Osteoblast (primary cell): ENCODE measurements at regions not wholly inside any gene's neighbourhood (a gene's known extent, or its start where the extent isn't known, plus 50 kb on each side); places are given as distances from the start of the nearest gene placed in this dataset.

Experiments used
- DNase-seq: peaks from one replicate; pipeline ENCODE4 v3.0.0; 2011; ENCODE audit warnings: low spot score, mixed read lengths; ENCODE audit not compliant: insufficient read length; ENCODE audit errors: missing footprints
- H2AFZ ChIP-seq: 2 replicates; pipeline ENCODE4 v1.6.0; 2011; ENCODE audit warnings: mild to moderate bottlenecking, low read length
- H3K27ac ChIP-seq: 2 replicates; pipeline ENCODE4 v1.5.1; 2011; ENCODE audit warnings: mild to moderate bottlenecking, low read depth, low read length, moderate library complexity
- H3K27me3 ChIP-seq: 2 replicates; pipeline ENCODE4 v1.6.0; 2012; ENCODE audit warnings: mild to moderate bottlenecking, control low read depth, inconsistent platforms, low read length, moderate library complexity; ENCODE audit not compliant: insufficient read depth
- H3K36me3 ChIP-seq: 2 replicates; pipeline ENCODE4 v1.5.1; 2011; ENCODE audit warnings: mild to moderate bottlenecking, low read length, control low read depth, moderate library complexity; ENCODE audit not compliant: insufficient read depth
- H3K4me1 ChIP-seq: 2 replicates; pipeline ENCODE4 v1.5.1; 2011; ENCODE audit warnings: mild to moderate bottlenecking, low read length, control low read depth, moderate library complexity; ENCODE audit not compliant: insufficient read depth
- H3K4me2 ChIP-seq: 2 replicates; pipeline ENCODE4 v1.6.0; 2011; ENCODE audit warnings: mild to moderate bottlenecking, low read length; ENCODE audit not compliant: insufficient read depth
- H3K4me3 ChIP-seq: fragments of 200-600 bp; sonication (generic); 3 replicates; pipeline ENCODE4 v1.5.1; 2012; ENCODE audit warnings: mild to moderate bottlenecking, low read length, inconsistent platforms; ENCODE audit not compliant: insufficient read depth
- H3K79me2 ChIP-seq: 2 replicates; pipeline ENCODE4 v1.6.0; 2012; ENCODE audit warnings: mild to moderate bottlenecking, low read length, control low read depth, inconsistent platforms; ENCODE audit not compliant: insufficient read depth
- H3K9me3 ChIP-seq: 2 replicates; pipeline ENCODE4 v1.5.1; 2011; ENCODE audit warnings: low read depth, low read length, control low read depth
- H4K20me1 ChIP-seq: 2 replicates; pipeline ENCODE4 v1.6.0; 2012; ENCODE audit warnings: mild to moderate bottlenecking, low read length, control low read depth; ENCODE audit not compliant: insufficient read depth
- TF ChIP-seq, protein P1 (sequence below): IDR thresholded peaks from 2 replicates; pipeline ENCODE4 v1.5.1; 2011; ENCODE audit warnings: mild to moderate bottlenecking, low read depth, low read length, moderate library complexity; ENCODE audit errors: extremely low read depth

GRCh38 chr4:123825596-123826291, 429.1 kb downstream of the SPRY1 start:
- Histone ChIP-seq H3K27me3 (no peaks in the 10 kb centered on the region), H3K4me2 (peak overlapping the region; percentile 6), H2AFZ (peak overlapping the region; percentile 16), H3K36me3 (no peaks in the 10 kb centered on the region), H3K27ac (peak overlapping the region; percentile 36), H3K79me2 (no peaks in the 10 kb centered on the region), H4K20me1 (no peaks in the 10 kb centered on the region), H3K4me3 (no peak overlapping the region), H3K4me1 (peaks cover 29% of the 10 kb centered on the region), H3K9me3 (no peaks in the 10 kb centered on the region)
- DNase-seq: peak; percentile 18
- TF ChIP-seq, protein P1, sequence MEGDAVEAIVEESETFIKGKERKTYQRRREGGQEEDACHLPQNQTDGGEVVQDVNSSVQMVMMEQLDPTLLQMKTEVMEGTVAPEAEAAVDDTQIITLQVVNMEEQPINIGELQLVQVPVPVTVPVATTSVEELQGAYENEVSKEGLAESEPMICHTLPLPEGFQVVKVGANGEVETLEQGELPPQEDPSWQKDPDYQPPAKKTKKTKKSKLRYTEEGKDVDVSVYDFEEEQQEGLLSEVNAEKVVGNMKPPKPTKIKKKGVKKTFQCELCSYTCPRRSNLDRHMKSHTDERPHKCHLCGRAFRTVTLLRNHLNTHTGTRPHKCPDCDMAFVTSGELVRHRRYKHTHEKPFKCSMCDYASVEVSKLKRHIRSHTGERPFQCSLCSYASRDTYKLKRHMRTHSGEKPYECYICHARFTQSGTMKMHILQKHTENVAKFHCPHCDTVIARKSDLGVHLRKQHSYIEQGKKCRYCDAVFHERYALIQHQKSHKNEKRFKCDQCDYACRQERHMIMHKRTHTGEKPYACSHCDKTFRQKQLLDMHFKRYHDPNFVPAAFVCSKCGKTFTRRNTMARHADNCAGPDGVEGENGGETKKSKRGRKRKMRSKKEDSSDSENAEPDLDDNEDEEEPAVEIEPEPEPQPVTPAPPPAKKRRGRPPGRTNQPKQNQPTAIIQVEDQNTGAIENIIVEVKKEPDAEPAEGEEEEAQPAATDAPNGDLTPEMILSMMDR: no peak

DNA sequence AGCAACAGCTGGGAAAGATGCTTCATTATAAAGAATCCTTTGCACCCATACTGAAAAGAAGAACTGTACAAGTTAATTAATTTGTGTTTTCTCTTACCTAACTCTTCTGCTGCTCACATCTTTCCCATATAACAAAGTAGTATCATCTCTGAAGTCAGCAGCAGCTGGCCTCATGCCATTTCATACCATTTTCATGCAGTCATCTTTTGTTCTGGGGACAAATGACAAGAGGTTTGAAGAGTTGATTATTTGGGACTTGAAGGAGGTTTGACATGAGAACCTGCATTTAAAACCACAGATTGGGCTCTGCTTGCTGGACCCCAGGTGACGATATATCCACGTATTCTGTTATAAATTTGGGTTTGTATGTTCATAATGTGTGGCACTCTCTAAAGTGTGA, 430.3 kb downstream of the SPRY1 start:
- no peak overlapping the region for H3K4me2 ChIP-seq
- no peaks in the 10 kb centered on the region for H3K27me3 ChIP-seq

GRCh38 chr4:123827511-123827910, 430.9 kb downstream of the SPRY1 start:
- H3K9me3 ChIP-seq: no peaks in the 10 kb centered on the region
- H3K4me1 ChIP-seq: peaks cover 37% of the 10 kb centered on the region
- no peak overlapping the region for H3K27ac ChIP-seq
- no peak overlapping the region for H3K4me3 ChIP-seq
- H3K79me2 ChIP-seq: no peaks in the 10 kb centered on the region
- H4K20me1 ChIP-seq: no peaks in the 10 kb centered on the region
- no peaks in the 10 kb centered on the region for H3K36me3 ChIP-seq
- no peaks in the 10 kb centered on the region for H3K27me3 ChIP-seq
- no peak overlapping the region for H3K4me2 ChIP-seq
- no peak overlapping the region for H2AFZ ChIP-seq
- DNase-seq: no peak
- TF ChIP-seq, protein P1: no peak

More for the DNA sequence above, 430.3 kb downstream of the SPRY1 start:
- no peak overlapping the region for H3K4me3 ChIP-seq
- H4K20me1 ChIP-seq: no peaks in the 10 kb centered on the region
- peak overlapping the region; percentile 36 for H3K27ac ChIP-seq
- H3K9me3 ChIP-seq: no peaks in the 10 kb centered on the region
- no peak overlapping the region for H2AFZ ChIP-seq
- no peaks in the 10 kb centered on the region for H3K36me3 ChIP-seq
- H3K4me1 ChIP-seq: peaks cover 35% of the 10 kb centered on the region
- no peaks in the 10 kb centered on the region for H3K79me2 ChIP-seq
- DNase-seq: no peak
- TF ChIP-seq, protein P1: no peak

GRCh38 chr4:123830930-123831329, 434.3 kb downstream of the SPRY1 start:
- no peaks in the 10 kb centered on the region for H4K20me1 ChIP-seq
- H3K4me1 ChIP-seq: peaks cover 34% of the 10 kb centered on the region
- no peak overlapping the region for H3K4me2 ChIP-seq
- peak overlapping the region; percentile 99 for H3K27ac ChIP-seq
- no peaks in the 10 kb centered on the region for H3K27me3 ChIP-seq
- no peaks in the 10 kb centered on the region for H3K79me2 ChIP-seq
- no peak overlapping the region for H3K4me3 ChIP-seq
- TF ChIP-seq, protein P1: no peak
- no peaks in the 10 kb centered on the region for H3K9me3 ChIP-seq
- no peaks in the 10 kb centered on the region for H3K36me3 ChIP-seq
- H2AFZ ChIP-seq: no peak overlapping the region
- DNase-seq: no peak
